CD4-positive, CD25-positive, alpha-beta regulatory T cell (primary cell): ENCODE measurements at regions not wholly inside any gene's neighbourhood (a gene's known extent, or its start where the extent isn't known, plus 50 kb on each side); places are given as distances from the start of the nearest gene placed in this dataset.

Experiments
- ATAC-seq, 2 donors: fragments of 150-1000 bp; cut with Tn5 transposase; one replicate each; pipeline ENCODE4 v1.10.0; 2021; ENCODE audit warnings: low read depth in 2 of 2, moderate number of reproducible peaks in 2 of 2, moderate library complexity in 1 of 2
- DNase-seq, 3 donors: peaks; one replicate each; pipeline versions ENCODE4 v3.0.0 to v3.0.0-alpha.2; 2012 to 2022; ENCODE audit warnings: mixed read lengths in 1 of 3
- H3K27ac ChIP-seq: one replicate; pipeline ENCODE4 v1.7.0; 2013; ENCODE audit warnings: mild to moderate bottlenecking, low read length; ENCODE audit not compliant: insufficient read depth, poor library complexity, severe bottlenecking
- H3K27me3 ChIP-seq: one replicate; pipeline ENCODE4 v1.7.0; 2013; ENCODE audit warnings: low read length; ENCODE audit not compliant: control insufficient read depth, insufficient read depth
- H3K36me3 ChIP-seq: one replicate; pipeline ENCODE4 v1.7.0; 2013; ENCODE audit warnings: mild to moderate bottlenecking, low read length, moderate library complexity; ENCODE audit not compliant: control insufficient read depth, insufficient read depth
- H3K4me1 ChIP-seq: 2 replicates; pipeline ENCODE4 v1.7.0; 2013; ENCODE audit warnings: mild to moderate bottlenecking, low read length; ENCODE audit not compliant: insufficient read depth, control insufficient read depth, poor library complexity, severe bottlenecking
- H3K4me3 ChIP-seq: one replicate; pipeline ENCODE4 v1.7.0; 2013; ENCODE audit warnings: low read depth, mild to moderate bottlenecking, low read length, moderate library complexity
- H3K9me3 ChIP-seq, 2 experiments: 1 replicate in 1 of 2; 2 replicates in 1 of 2; pipeline ENCODE4 v1.7.0; 2013; ENCODE audit warnings: low read length in 2 of 2, mild to moderate bottlenecking in 1 of 2, moderate library complexity in 1 of 2; ENCODE audit not compliant: control insufficient read depth in 2 of 2
- H3K27ac Mint-ChIP-seq, 3 donors: one replicate each; pipeline ENCODE4 v1.8.0; 2020 to 2022; ENCODE audit warnings: mild to moderate bottlenecking in 3 of 3, mixed read lengths in 3 of 3, moderate library complexity in 2 of 3
- H3K27me3 Mint-ChIP-seq: one replicate; pipeline ENCODE4 v1.8.0; 2022; ENCODE audit warnings: mild to moderate bottlenecking, mixed read lengths
- H3K36me3 Mint-ChIP-seq: one replicate; pipeline ENCODE4 v1.8.0; 2020; ENCODE audit warnings: mixed read lengths
- H3K4me1 Mint-ChIP-seq, 4 donors: one replicate each; pipeline ENCODE4 v1.8.0; 2020 to 2022; ENCODE audit warnings: mixed read lengths in 4 of 4, mild to moderate bottlenecking in 1 of 4
- H3K4me3 Mint-ChIP-seq, 4 donors: one replicate each; pipeline ENCODE4 v1.8.0; 2020 to 2022; ENCODE audit warnings: mild to moderate bottlenecking in 4 of 4, mixed read lengths in 4 of 4, moderate library complexity in 3 of 4
- H3K9me3 Mint-ChIP-seq, 7 donors: one replicate each; pipeline ENCODE4 v1.8.0; 2020 to 2022; ENCODE audit warnings: mixed read lengths in 7 of 7, mild to moderate bottlenecking in 3 of 7, moderate library complexity in 2 of 7

DNA sequence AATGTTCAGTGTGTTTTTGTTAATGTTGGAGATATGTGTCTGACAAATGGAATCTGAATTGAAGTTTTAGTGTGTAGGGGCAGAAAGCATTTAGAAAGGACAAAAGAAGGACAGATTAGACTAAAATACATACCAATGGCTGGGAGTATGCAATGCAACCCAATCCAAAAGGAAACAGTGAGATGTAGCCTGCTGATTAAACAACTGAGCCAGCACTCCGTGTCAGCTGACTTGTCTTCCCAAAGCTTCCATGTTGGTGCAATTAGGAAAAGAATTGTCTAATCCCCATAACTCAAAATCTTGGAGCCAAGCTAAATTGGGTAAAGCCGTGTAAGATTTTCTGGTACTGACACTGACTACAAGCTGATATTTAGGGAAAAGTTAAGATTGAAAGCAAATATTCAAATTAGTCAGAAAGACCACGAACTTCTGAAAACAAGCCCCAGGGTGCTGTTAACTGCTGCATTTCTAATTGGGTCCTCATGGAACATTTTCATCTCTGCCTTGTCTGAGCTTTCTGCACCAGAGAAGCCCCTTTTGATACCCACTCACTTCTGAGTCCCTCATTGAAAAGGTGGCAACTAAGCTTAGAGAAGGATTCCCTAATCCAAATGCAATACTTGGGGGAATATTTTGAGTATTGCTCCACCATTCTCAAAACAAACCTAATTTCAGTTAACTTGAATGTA lies 109.1 kb downstream of the DAD1 start:
- Histone ChIP-seq H3K4me1 (no peaks in the 10 kb centered on the region), H3K27me3 (no peaks in the 10 kb centered on the region), H3K27ac (no peak overlapping the region), H3K9me3 (no peaks in the 10 kb centered on the region), H3K4me3 (peak overlapping the region; percentile 68), H3K36me3 (no peaks in the 10 kb centered on the region)
- peak overlapping the region in 1 of 3 donors; percentile 91 for H3K27ac Mint-ChIP-seq
- H3K4me3 Mint-ChIP-seq = peak overlapping the region; percentile 79 to 87 (median 82)
- no peaks in the 10 kb centered on the region for H3K4me1 Mint-ChIP-seq
- no peaks in the 10 kb centered on the region for H3K36me3 Mint-ChIP-seq
- ATAC-seq (no peak), DNase-seq (no peak)
- peaks cover 0 to 3% (median 0%) of the 10 kb centered on the region in 7 donors for H3K9me3 Mint-ChIP-seq
- H3K27me3 Mint-ChIP-seq = no peaks in the 10 kb centered on the region

DNA sequence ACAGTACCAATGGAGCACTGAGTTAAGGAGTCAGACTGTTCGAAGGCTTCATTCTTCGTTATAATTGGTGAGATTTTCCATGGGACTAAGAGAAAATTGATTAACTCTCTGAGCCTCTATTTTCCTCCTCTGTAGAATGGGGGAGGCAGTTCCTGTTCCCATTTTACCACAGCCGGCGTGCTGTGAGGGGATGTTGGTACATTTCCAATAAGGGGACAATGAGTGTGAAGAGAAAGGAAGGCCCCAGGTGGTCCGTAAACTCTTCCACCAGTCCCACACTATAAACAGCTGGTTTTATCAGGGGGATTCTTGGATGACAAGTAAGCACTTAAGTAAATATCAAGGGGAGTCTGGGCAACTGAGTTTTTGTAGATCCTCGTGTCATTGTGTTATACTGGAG lies 109.9 kb downstream of the DAD1 start:
- Histone ChIP-seq H3K9me3 (no peaks in the 10 kb centered on the region), H3K27me3 (no peaks in the 10 kb centered on the region), H3K36me3 (no peaks in the 10 kb centered on the region), H3K4me3 (peak overlapping the region; percentile 68), H3K27ac (peak overlapping the region; percentile 5), H3K4me1 (no peaks in the 10 kb centered on the region)
- peak overlapping the region; percentile 79 to 87 (median 82) for H3K4me3 Mint-ChIP-seq
- H3K36me3 Mint-ChIP-seq = no peaks in the 10 kb centered on the region
- peak overlapping the region in 1 of 3 donors; percentile 43 for H3K27ac Mint-ChIP-seq
- ATAC-seq (no peak), DNase-seq (no peak)
- H3K27me3 Mint-ChIP-seq = no peaks in the 10 kb centered on the region
- H3K4me1 Mint-ChIP-seq = no peaks in the 10 kb centered on the region
- peaks cover 0 to 3% (median 0%) of the 10 kb centered on the region in 7 donors for H3K9me3 Mint-ChIP-seq

DNA sequence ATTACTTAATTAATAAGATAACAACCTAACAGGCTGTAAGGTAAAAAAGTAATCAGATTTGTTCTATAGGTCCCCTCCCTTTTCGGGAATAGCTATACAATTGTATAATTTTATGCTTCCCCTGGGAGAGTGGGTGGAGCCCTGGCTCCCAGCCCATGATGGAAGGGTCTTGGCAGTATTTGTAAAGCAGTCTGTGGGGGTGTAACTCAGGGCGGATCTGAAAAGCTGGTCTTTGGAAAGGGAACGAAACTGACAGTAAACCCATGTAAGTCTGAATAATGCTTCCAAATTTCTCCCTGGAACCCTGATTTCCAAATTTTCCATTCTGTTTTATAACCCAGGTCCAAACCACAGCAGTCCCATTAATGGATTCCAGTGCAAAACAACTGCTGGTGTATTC lies 110.4 kb downstream of the DAD1 start:
- H3K4me1 Mint-ChIP-seq = no peaks in the 10 kb centered on the region
- DNase-seq (no peak), ATAC-seq (no peak)
- H3K9me3 Mint-ChIP-seq = no peaks in the 10 kb centered on the region
- H3K36me3 ChIP-seq = no peaks in the 10 kb centered on the region
- H3K4me1 ChIP-seq = no peaks in the 10 kb centered on the region
- H3K27ac ChIP-seq = peak overlapping the region; percentile 5
- peak overlapping the region in 1 of 3 donors; percentile 43 for H3K27ac Mint-ChIP-seq
- no peaks in the 10 kb centered on the region for H3K27me3 ChIP-seq
- no peaks in the 10 kb centered on the region for H3K27me3 Mint-ChIP-seq
- H3K4me3 Mint-ChIP-seq = peak overlapping the region; percentile 7 to 84 (median 79)
- no peaks in the 10 kb centered on the region for H3K36me3 Mint-ChIP-seq
- no peaks in the 10 kb centered on the region for H3K9me3 ChIP-seq
- H3K4me3 ChIP-seq = peak overlapping the region; percentile 68

DNA sequence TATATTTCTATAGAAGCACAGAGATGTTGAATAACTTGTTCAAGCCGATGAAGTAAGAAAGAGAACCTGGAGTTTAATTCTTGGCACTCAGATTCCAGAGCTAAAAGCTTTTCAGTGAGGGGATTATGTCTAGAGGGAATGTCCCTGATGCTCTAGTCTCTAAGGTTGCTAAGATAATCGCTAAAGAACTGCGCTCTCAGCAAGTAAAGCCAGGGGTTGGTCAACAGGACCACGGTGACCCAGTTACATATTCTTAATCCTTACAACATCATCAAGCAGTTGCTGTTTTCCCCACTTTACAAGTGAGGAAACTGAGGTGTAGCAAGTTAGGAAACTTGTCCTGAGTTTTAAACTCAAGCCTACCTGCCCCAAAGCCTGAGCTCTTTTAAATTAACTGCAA lies 110.8 kb downstream of the DAD1 start:
- peak overlapping the region in 1 of 4 donors; percentile 84 for H3K4me3 Mint-ChIP-seq

DNA sequence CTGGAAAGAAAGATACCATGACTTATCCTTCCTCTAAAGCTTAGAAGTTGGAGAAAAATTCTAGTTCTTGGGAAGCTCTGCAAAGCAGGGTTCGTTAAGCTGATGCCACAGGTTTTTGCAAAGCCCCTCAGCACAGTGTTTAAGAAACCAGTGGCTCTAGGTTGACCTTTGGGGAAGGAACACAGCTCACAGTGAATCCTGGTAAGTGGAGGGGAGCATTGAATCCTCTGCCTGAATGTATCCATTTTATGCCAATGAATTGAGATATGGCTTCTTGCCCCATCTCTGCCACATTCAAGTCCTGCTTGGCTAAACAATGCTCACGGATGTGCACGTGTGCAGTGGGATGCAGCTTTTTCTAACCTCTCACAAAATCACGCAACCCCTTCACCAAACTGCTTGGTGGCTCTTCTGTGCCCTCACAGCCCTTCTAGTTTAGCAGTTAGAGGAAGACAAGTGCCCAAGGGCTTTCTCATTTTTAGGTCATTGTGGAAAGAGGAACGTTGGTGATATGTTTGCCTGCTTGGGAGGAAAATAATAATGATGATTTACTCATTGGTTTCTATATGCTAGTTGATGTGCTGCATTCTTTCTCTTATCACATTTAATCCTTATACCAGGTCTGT lies 111.3 kb downstream of the DAD1 start:
- no peaks in the 10 kb centered on the region for H3K4me1 ChIP-seq
- Mint-ChIP-seq H3K27ac (no peak overlapping the region), H3K36me3 (no peaks in the 10 kb centered on the region), H3K4me3 (peak overlapping the region in 2 of 4 donors; percentile 48 to 56), H3K9me3 (no peaks in the 10 kb centered on the region), H3K27me3 (no peaks in the 10 kb centered on the region), H3K4me1 (no peaks in the 10 kb centered on the region)
- H3K27me3 ChIP-seq = no peaks in the 10 kb centered on the region
- no peaks in the 10 kb centered on the region for H3K9me3 ChIP-seq
- H3K36me3 ChIP-seq = no peaks in the 10 kb centered on the region
- no peak overlapping the region for H3K27ac ChIP-seq
- ATAC-seq (no peak), DNase-seq (no peak)
- peak overlapping the region; percentile 32 for H3K4me3 ChIP-seq

More for the DNA sequence above, 110.8 kb downstream of the DAD1 start:
- no peaks in the 10 kb centered on the region for H3K36me3 Mint-ChIP-seq
- H3K4me1 ChIP-seq = no peaks in the 10 kb centered on the region
- peak overlapping the region; percentile 68 for H3K4me3 ChIP-seq
- H3K9me3 ChIP-seq = no peaks in the 10 kb centered on the region
- H3K27ac ChIP-seq = no peak overlapping the region
- H3K27ac Mint-ChIP-seq = no peak overlapping the region
- DNase-seq (no peak), ATAC-seq (no peak)
- H3K4me1 Mint-ChIP-seq = no peaks in the 10 kb centered on the region
- no peaks in the 10 kb centered on the region for H3K36me3 ChIP-seq
- no peaks in the 10 kb centered on the region for H3K27me3 Mint-ChIP-seq
- H3K9me3 Mint-ChIP-seq = no peaks in the 10 kb centered on the region
- H3K27me3 ChIP-seq = no peaks in the 10 kb centered on the region

DNA sequence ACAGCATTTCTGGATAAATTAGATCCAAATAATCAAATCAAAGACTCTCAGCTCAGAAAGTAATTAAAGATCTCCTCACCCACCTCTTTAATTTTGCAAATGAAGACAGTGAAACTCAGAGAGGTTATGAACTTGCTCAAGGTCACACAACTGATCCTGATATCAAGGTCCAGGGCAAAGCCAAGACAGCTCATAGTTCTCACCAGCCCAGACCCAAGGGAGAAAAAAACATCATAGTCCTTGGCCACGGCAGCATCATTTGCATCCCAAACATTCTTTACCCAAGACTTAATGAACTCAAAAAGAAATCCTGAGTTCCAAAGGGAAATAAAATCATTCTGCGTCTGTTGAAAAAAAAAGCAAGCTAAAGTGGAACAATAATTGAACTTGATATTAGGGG lies 112.1 kb downstream of the DAD1 start:
- no peaks in the 10 kb centered on the region for H3K9me3 Mint-ChIP-seq
- H3K36me3 ChIP-seq = no peaks in the 10 kb centered on the region
- H3K27ac Mint-ChIP-seq = peak overlapping the region in 1 of 3 donors; percentile 43
- H3K4me1 ChIP-seq = no peaks in the 10 kb centered on the region
- no peaks in the 10 kb centered on the region for H3K27me3 Mint-ChIP-seq
- no peaks in the 10 kb centered on the region for H3K36me3 Mint-ChIP-seq
- H3K4me3 ChIP-seq = no peak overlapping the region
- no peaks in the 10 kb centered on the region for H3K27me3 ChIP-seq
- peak overlapping the region in 2 of 4 donors; percentile 38 for H3K4me3 Mint-ChIP-seq
- H3K9me3 ChIP-seq = no peaks in the 10 kb centered on the region
- DNase-seq (no peak), ATAC-seq (no peak)
- no peak overlapping the region for H3K27ac ChIP-seq
- H3K4me1 Mint-ChIP-seq = no peaks in the 10 kb centered on the region

DNA sequence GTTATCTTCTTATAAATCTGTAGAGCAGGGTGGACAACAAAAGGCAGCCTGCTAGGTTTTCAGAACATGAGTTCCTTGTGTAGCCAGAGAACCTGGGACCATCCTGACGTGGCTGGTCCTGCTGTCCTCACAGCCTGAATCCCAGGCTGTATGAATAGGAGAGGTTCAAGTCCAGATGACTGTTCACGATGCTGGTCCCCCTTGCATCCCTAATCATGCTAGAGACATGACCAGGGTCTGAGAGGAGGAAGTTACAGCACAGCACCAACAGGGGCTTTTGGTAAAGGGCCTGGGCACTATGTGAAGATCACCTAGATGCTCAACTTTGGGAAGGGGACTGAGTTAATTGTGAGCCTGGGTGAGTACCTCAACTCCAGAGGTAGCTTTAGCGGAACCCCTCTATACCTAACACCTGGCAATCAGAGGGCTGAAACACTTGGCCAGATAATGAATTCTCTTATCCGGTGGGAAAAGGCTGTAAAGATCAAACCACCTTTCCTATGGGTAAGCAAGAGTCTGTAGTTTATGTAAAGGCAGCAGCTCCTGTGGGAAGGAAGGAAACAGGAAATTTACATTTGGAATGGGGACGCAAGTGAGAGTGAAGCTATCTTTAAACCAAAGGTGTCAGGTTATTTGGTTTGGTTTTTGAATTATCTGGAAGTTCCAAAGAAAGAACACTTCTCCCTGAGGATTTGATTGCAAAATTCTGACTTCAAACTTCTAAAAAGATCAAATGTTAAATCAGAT lies 112.8 kb downstream of the DAD1 start:
- Histone ChIP-seq H3K4me3 (no peak overlapping the region), H3K4me1 (no peaks in the 10 kb centered on the region), H3K9me3 (no peaks in the 10 kb centered on the region), H3K27me3 (no peaks in the 10 kb centered on the region), H3K36me3 (no peaks in the 10 kb centered on the region), H3K27ac (no peak overlapping the region)
- no peaks in the 10 kb centered on the region for H3K9me3 Mint-ChIP-seq
- peak overlapping the region in 2 of 4 donors; percentile 24 to 44 for H3K4me3 Mint-ChIP-seq
- H3K4me1 Mint-ChIP-seq = no peaks in the 10 kb centered on the region
- H3K27me3 Mint-ChIP-seq = no peaks in the 10 kb centered on the region
- no peaks in the 10 kb centered on the region for H3K36me3 Mint-ChIP-seq
- no peak for DNase-seq
- H3K27ac Mint-ChIP-seq = peak overlapping the region in 1 of 3 donors; percentile 52
- no peak for ATAC-seq
